Loucy (cell line): ENCODE measurements at regions not wholly inside any gene's neighbourhood (a gene's known extent, or its start where the extent isn't known, plus 50 kb on each side); places are given as distances from the start of the nearest gene placed in this dataset.

Experiments
- H2AFZ ChIP-seq: fragments of 200-600 bp; sonication (generic); 2 replicates; pipeline ENCODE4 v1.6.0; 2016; ENCODE audit warnings: antibody characterized with exemption, mild to moderate bottlenecking, low read length, moderate library complexity
- H3F3A ChIP-seq: fragments of 200-600 bp; 2 replicates; pipeline ENCODE4 v1.6.0; 2016; ENCODE audit warnings: antibody characterized with exemption, low read depth, mild to moderate bottlenecking
- H3K27me3 ChIP-seq: fragments of 200-600 bp; sonication (generic); 2 replicates; pipeline ENCODE4 v1.6.1; 2014; ENCODE audit warnings: low read length, mild to moderate bottlenecking; ENCODE audit not compliant: insufficient read depth, poor library complexity, severe bottlenecking
- H3K36me3 ChIP-seq: fragments of 200-600 bp; sonication (generic); 2 replicates; pipeline ENCODE4 v1.6.1; 2016; ENCODE audit warnings: low read length; ENCODE audit not compliant: insufficient read depth
- H3K4me1 ChIP-seq: fragments of 200-600 bp; sonication (generic); 2 replicates; pipeline ENCODE4 v1.5.1; 2014; ENCODE audit warnings: low read length, mild to moderate bottlenecking; ENCODE audit not compliant: insufficient read depth, poor library complexity, severe bottlenecking
- H3K4me2 ChIP-seq: fragments of 200-600 bp; sonication (generic); 2 replicates; pipeline ENCODE4 v1.6.0; 2014; ENCODE audit warnings: antibody characterized with exemption, low read length, low read depth, mild to moderate bottlenecking; ENCODE audit not compliant: poor library complexity, severe bottlenecking
- H3K4me3 ChIP-seq: fragments of 200-600 bp; sonication (generic); 2 replicates; pipeline ENCODE4 v1.5.1; 2014; ENCODE audit warnings: low read length, mild to moderate bottlenecking, mixed read lengths; ENCODE audit not compliant: poor library complexity, severe bottlenecking
- H3K79me2 ChIP-seq: fragments of 200-600 bp; sonication (generic); 2 replicates; pipeline ENCODE4 v1.6.1; 2014; ENCODE audit warnings: low read length; ENCODE audit not compliant: insufficient read depth
- H3K9ac ChIP-seq: fragments of 200-600 bp; sonication (generic); 2 replicates; pipeline ENCODE4 v1.6.0; 2014; ENCODE audit warnings: mild to moderate bottlenecking, low read depth, low read length, moderate library complexity; ENCODE audit not compliant: poor library complexity, severe bottlenecking
- H3K9me2 ChIP-seq: fragments of 200-600 bp; sonication (generic); replicated peaks from 2 replicates; pipeline ENCODE4 v1.6.1; 2016; ENCODE audit warnings: low read depth, low read length, mixed read lengths
- H3K9me3 ChIP-seq: fragments of 200-600 bp; sonication (generic); 2 replicates; pipeline ENCODE4 v1.6.1; 2014; ENCODE audit warnings: mild to moderate bottlenecking, antibody characterized with exemption, low read length, low read depth; ENCODE audit not compliant: insufficient read depth
- H4K20me1 ChIP-seq: fragments of 200-600 bp; sonication (generic); 2 replicates; pipeline ENCODE4 v1.6.0; 2014; ENCODE audit warnings: antibody characterized with exemption, low read length, mild to moderate bottlenecking; ENCODE audit not compliant: insufficient read depth, poor library complexity, severe bottlenecking
- EZH2phosphoT487 ChIP-seq: fragments of 200-600 bp; IDR thresholded peaks from 2 replicates; pipeline ENCODE4 v1.6.1; 2018; ENCODE audit warnings: antibody characterized with exemption, mild to moderate bottlenecking, moderate library complexity, borderline replicate concordance
- TF ChIP-seq, protein P1 (sequence below): fragments of 200-600 bp; sonication (generic); conservative IDR thresholded peaks from 2 replicates; pipeline ENCODE4 v1.5.1; 2014; ENCODE audit warnings: mild to moderate bottlenecking, antibody characterized with exemption, low read length

DNA sequence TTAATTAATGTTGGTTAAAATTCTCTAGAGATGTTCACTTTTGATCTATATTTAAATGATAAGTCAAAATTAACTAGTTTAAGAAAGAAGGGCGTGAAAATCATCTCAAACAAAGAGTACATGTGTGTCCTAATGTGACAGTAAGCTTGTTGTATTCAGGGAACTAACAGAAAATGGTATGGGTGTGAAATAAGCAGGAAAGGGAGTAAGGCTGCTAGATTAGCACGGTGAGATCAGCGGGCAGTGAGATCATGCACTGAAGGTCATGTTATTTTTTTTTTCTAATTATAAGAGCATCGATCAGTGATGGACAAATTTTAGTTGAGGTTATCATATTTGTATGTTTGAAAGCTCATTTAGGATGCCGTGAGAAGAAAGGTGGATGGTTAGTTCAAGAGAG is 430.8 kb downstream of the DIPK2A start:
- H3K4me2 ChIP-seq: no peak overlapping the region
- H3K9me3 ChIP-seq: peaks cover 3% of the 10 kb centered on the region; the same call in 1 of the 2 replicates
- no peak overlapping the region for H2AFZ ChIP-seq
- H3K79me2 ChIP-seq: no peaks in the 10 kb centered on the region
- no peak for TF ChIP-seq EZH2phosphoT487
- TF ChIP-seq, protein P1, sequence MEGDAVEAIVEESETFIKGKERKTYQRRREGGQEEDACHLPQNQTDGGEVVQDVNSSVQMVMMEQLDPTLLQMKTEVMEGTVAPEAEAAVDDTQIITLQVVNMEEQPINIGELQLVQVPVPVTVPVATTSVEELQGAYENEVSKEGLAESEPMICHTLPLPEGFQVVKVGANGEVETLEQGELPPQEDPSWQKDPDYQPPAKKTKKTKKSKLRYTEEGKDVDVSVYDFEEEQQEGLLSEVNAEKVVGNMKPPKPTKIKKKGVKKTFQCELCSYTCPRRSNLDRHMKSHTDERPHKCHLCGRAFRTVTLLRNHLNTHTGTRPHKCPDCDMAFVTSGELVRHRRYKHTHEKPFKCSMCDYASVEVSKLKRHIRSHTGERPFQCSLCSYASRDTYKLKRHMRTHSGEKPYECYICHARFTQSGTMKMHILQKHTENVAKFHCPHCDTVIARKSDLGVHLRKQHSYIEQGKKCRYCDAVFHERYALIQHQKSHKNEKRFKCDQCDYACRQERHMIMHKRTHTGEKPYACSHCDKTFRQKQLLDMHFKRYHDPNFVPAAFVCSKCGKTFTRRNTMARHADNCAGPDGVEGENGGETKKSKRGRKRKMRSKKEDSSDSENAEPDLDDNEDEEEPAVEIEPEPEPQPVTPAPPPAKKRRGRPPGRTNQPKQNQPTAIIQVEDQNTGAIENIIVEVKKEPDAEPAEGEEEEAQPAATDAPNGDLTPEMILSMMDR: no peak
- no peaks in the 10 kb centered on the region for H3K36me3 ChIP-seq
- no peak overlapping the region for H3K4me3 ChIP-seq
- H3K4me1 ChIP-seq: no peaks in the 10 kb centered on the region
- no peak overlapping the region for H3K9ac ChIP-seq
- no peaks in the 10 kb centered on the region for H3K27me3 ChIP-seq
- H3K9me2 ChIP-seq: no peaks in the 10 kb centered on the region
- no peaks in the 10 kb centered on the region for H3F3A ChIP-seq
- no peaks in the 10 kb centered on the region for H4K20me1 ChIP-seq

DNA sequence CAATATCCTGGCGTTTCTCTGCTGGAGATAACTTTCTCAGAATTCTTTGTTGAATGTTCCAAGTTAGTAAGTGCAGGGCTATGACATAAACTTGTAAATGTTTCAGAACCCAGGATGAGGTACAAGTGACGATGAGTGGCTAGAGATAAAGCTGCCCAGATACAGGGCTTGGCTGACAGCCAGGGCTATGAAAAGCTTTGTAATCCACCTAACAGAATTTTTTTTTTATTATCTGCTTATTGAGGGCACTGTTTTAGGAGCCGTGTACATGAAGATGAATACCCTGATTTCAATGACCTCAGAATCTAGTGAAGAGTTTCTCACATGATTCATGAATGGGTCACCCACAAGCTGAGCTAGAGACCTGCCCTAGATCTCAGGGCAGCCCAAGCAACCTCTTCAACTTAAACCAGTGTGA is 431.4 kb downstream of the DIPK2A start:
- H3K27me3 ChIP-seq: no peaks in the 10 kb centered on the region
- no peak overlapping the region for H3K4me3 ChIP-seq
- no peaks in the 10 kb centered on the region for H3K4me1 ChIP-seq
- H3K79me2 ChIP-seq: no peaks in the 10 kb centered on the region
- H2AFZ ChIP-seq: no peak overlapping the region
- H3K9ac ChIP-seq: no peak overlapping the region
- H3K36me3 ChIP-seq: no peaks in the 10 kb centered on the region
- no peaks in the 10 kb centered on the region for H4K20me1 ChIP-seq
- peaks cover 3% of the 10 kb centered on the region; the same call in 1 of the 2 replicates for H3K9me3 ChIP-seq
- no peak for TF ChIP-seq EZH2phosphoT487
- TF ChIP-seq, protein P1: no peak
- H3K4me2 ChIP-seq: no peak overlapping the region
- no peaks in the 10 kb centered on the region for H3F3A ChIP-seq
- H3K9me2 ChIP-seq: no peaks in the 10 kb centered on the region

DNA sequence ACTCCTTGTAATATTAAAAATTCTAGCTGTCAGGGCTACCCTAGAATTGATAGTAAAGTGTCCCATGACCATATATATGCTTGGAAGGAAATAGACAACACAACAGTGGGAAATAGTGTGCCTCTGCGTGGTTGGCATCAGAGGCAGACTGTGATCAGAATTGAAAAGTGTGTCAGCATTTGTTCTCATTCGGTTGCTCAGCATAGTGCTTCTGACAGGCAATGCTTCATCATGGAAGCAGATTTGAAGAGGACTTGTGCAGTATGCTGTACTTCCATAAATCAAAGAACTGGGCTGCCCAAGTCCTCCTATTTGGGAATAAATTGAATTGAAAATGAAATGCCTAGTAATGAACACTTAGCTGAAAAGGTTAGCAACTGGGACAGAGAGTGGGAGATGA is 435.7 kb downstream of the DIPK2A start:
- Histone ChIP-seq H3F3A (no peaks in the 10 kb centered on the region), H3K9ac (no peak overlapping the region), H3K4me1 (no peaks in the 10 kb centered on the region), H3K79me2 (no peaks in the 10 kb centered on the region), H3K9me3 (no peaks in the 10 kb centered on the region), H3K4me3 (no peak overlapping the region), H3K4me2 (no peak overlapping the region), H3K27me3 (no peaks in the 10 kb centered on the region), H2AFZ (no peak overlapping the region), H4K20me1 (no peaks in the 10 kb centered on the region), H3K9me2 (no peaks in the 10 kb centered on the region), H3K36me3 (no peaks in the 10 kb centered on the region)
- TF ChIP-seq, protein P1: no peak
- TF ChIP-seq EZH2phosphoT487: no peak
